ENCODE measurements at regions not wholly inside any gene's neighbourhood (a gene's known extent, or its start where the extent isn't known, plus 50 kb on each side); places are given as distances from the start of the nearest gene placed in this dataset.

GRCh38 chr17:77319211-77320043 is 178.7 kb downstream of the SEC14L1 start:
- peak overlapping the region; percentile 79 for H3K4me2 ChIP-seq (ENCODE audit: extremely low read depth, insufficient read depth, low read length)
- no peaks in the 10 kb centered on the region for H3K27me3 ChIP-seq (ENCODE audit: control insufficient read depth, insufficient read depth, low read length)
- H2AFZ ChIP-seq (ENCODE audit: low read length) = peak overlapping the region; percentile 8
- H3K9ac ChIP-seq (ENCODE audit: insufficient read depth, low read length) = peak overlapping the region; percentile 80
- H3K4me3 ChIP-seq (replicated peaks in 1 of 4; ENCODE audit: control extremely low read depth in 1 of 4, insufficient read depth in 1 of 4, low read depth in 3 of 4, low read length in 4 of 4) = peak overlapping the region; percentile 66 to 82 (median 72)
- peak; percentile 81 to 83 for DNase-seq (ENCODE audit: low read depth in 2 of 2)
- peaks cover 31% of the 10 kb centered on the region for H3K79me2 ChIP-seq (ENCODE audit: control insufficient read depth, insufficient read depth, low read length)
- H4K20me1 ChIP-seq (ENCODE audit: control insufficient read depth, extremely low read depth, insufficient read depth, low read length) = no peaks in the 10 kb centered on the region
- H3K4me1 ChIP-seq (ENCODE audit: control insufficient read depth, extremely low read depth, insufficient read depth, low read length) = peaks cover 34% of the 10 kb centered on the region
- peak overlapping the region; percentile 98 for H3K27ac ChIP-seq (ENCODE audit: insufficient read depth, low read length)
- H3K36me3 ChIP-seq (ENCODE audit: control insufficient read depth, insufficient read depth, low read length) = no peaks in the 10 kb centered on the region
- H3K9me3 ChIP-seq (ENCODE audit: control insufficient read depth, insufficient read depth, low read depth, low read length) = no peaks in the 10 kb centered on the region
- no peak for TF ChIP-seq CTCF (conservative IDR thresholded peaks at IDR 0.05 in 1 of 2, IDR thresholded peaks at IDR 0.05 in 1 of 2; ENCODE audit: low read depth in 1 of 2, low read length in 2 of 2)
- no peak for TF ChIP-seq EZH2 (IDR thresholded peaks at IDR 0.05; ENCODE audit: low read length, missing control alignments)

- peak overlapping the region; percentile 79 for H3K4me2 ChIP-seq (ENCODE audit: extremely low read depth, insufficient read depth, low read length)
- H3K79me2 ChIP-seq (ENCODE audit: control insufficient read depth, insufficient read depth, low read length) = peaks cover 33% of the 10 kb centered on the region
- H3K4me1 ChIP-seq (ENCODE audit: control insufficient read depth, extremely low read depth, insufficient read depth, low read length) = peaks cover 36% of the 10 kb centered on the region
- peak overlapping the region; percentile 98 for H3K27ac ChIP-seq (ENCODE audit: insufficient read depth, low read length)
- peak; percentile 42 to 85 for DNase-seq (ENCODE audit: low read depth in 2 of 2)
- no peak overlapping the region for H2AFZ ChIP-seq (ENCODE audit: low read length)
- no peaks in the 10 kb centered on the region for H3K36me3 ChIP-seq (ENCODE audit: control insufficient read depth, insufficient read depth, low read length)
- H4K20me1 ChIP-seq (ENCODE audit: control insufficient read depth, extremely low read depth, insufficient read depth, low read length) = no peaks in the 10 kb centered on the region
- no peaks in the 10 kb centered on the region for H3K27me3 ChIP-seq (ENCODE audit: control insufficient read depth, insufficient read depth, low read length)
- H3K4me3 ChIP-seq (replicated peaks in 1 of 4; ENCODE audit: control extremely low read depth in 1 of 4, insufficient read depth in 1 of 4, low read depth in 3 of 4, low read length in 4 of 4) = peak overlapping the region; percentile 66 to 82 (median 72)
- peak overlapping the region; percentile 80 for H3K9ac ChIP-seq (ENCODE audit: insufficient read depth, low read length)
- no peaks in the 10 kb centered on the region for H3K9me3 ChIP-seq (ENCODE audit: control insufficient read depth, insufficient read depth, low read depth, low read length)
- no peak for TF ChIP-seq CTCF (conservative IDR thresholded peaks at IDR 0.05 in 1 of 2, IDR thresholded peaks at IDR 0.05 in 1 of 2; ENCODE audit: low read depth in 1 of 2, low read length in 2 of 2)
- no peak for TF ChIP-seq EZH2 (IDR thresholded peaks at IDR 0.05; ENCODE audit: low read length, missing control alignments)
These were observed 179.3 kb downstream of the SEC14L1 start for GRCh38 chr17:77320044-77320440.

- Histone ChIP-seq H3K4me1 (ENCODE audit: control insufficient read depth, extremely low read depth, insufficient read depth, low read length) (peaks cover 39% of the 10 kb centered on the region), H3K9ac (ENCODE audit: insufficient read depth, low read length) (peak overlapping the region; percentile 80), H2AFZ (ENCODE audit: low read length) (no peak overlapping the region), H3K36me3 (ENCODE audit: control insufficient read depth, insufficient read depth, low read length) (no peaks in the 10 kb centered on the region), H3K4me2 (ENCODE audit: extremely low read depth, insufficient read depth, low read length) (peak overlapping the region; percentile 79), H3K4me3 (replicated peaks in 1 of 4; ENCODE audit: control extremely low read depth in 1 of 4, insufficient read depth in 1 of 4, low read depth in 3 of 4, low read length in 4 of 4) (peak overlapping the region; percentile 66 to 82 (median 72)), H3K9me3 (ENCODE audit: control insufficient read depth, insufficient read depth, low read depth, low read length) (no peaks in the 10 kb centered on the region), H3K79me2 (ENCODE audit: control insufficient read depth, insufficient read depth, low read length) (peaks cover 35% of the 10 kb centered on the region), H3K27me3 (ENCODE audit: control insufficient read depth, insufficient read depth, low read length) (no peaks in the 10 kb centered on the region), H4K20me1 (ENCODE audit: control insufficient read depth, extremely low read depth, insufficient read depth, low read length) (no peaks in the 10 kb centered on the region), H3K27ac (ENCODE audit: insufficient read depth, low read length) (peak overlapping the region; percentile 98)
- peak in 1 of 2 donors; percentile 21 for DNase-seq (ENCODE audit: low read depth in 2 of 2)
- no peak for TF ChIP-seq CTCF (conservative IDR thresholded peaks at IDR 0.05 in 1 of 2, IDR thresholded peaks at IDR 0.05 in 1 of 2; ENCODE audit: low read depth in 1 of 2, low read length in 2 of 2)
These were observed 179.9 kb downstream of the SEC14L1 start for GRCh38 chr17:77320485-77321256.
